Keratinocyte (primary cell): ENCODE measurements at regions not wholly inside any gene's neighbourhood (a gene's known extent, or its start where the extent isn't known, plus 50 kb on each side); places are given as distances from the start of the nearest gene placed in this dataset.

Experiments used
- DNase-seq: peaks from one replicate; pipeline ENCODE4 v3.0.0-alpha.2; 2011; ENCODE audit warnings: low read depth, missing footprints, low spot score
- FAIRE-seq: peaks from 2 replicates; lab custom pipeline; 2011; peaks lifted over from hg19 to GRCh38; lab: Jason Lieb, UNC
- H2AFZ ChIP-seq: 2 replicates; pipeline ENCODE4 v1.6.0; 2012; ENCODE audit warnings: low read length, control low read depth, inconsistent platforms; ENCODE audit not compliant: control insufficient read depth
- H3K27ac ChIP-seq: 2 replicates; pipeline ENCODE4 v1.5.1; 2011; ENCODE audit warnings: low read length; ENCODE audit not compliant: control insufficient read depth, insufficient read depth
- H3K27me3 ChIP-seq: 3 replicates; pipeline ENCODE4 v1.6.0; 2011; ENCODE audit warnings: low read length; ENCODE audit not compliant: control insufficient read depth, insufficient read depth; ENCODE audit errors: extremely low read depth
- H3K36me3 ChIP-seq, 2 experiments: 2 replicates in 1 of 2; 3 replicates in 1 of 2; pipeline ENCODE4 v1.5.1; 2011; ENCODE audit warnings: low read length in 2 of 2, mild to moderate bottlenecking in 1 of 2; ENCODE audit not compliant: control insufficient read depth in 2 of 2, insufficient read depth in 2 of 2; ENCODE audit errors: extremely low read depth in 1 of 2
- H3K4me1 ChIP-seq: 3 replicates; pipeline ENCODE4 v1.5.1; 2011; ENCODE audit warnings: low read length; ENCODE audit not compliant: control insufficient read depth, insufficient read depth; ENCODE audit errors: extremely low read depth
- H3K4me2 ChIP-seq: 3 replicates; pipeline ENCODE4 v1.6.0; 2011; ENCODE audit warnings: low read depth, low read length; ENCODE audit not compliant: control insufficient read depth, insufficient read depth; ENCODE audit errors: extremely low read depth
- H3K4me3 ChIP-seq, 3 experiments: fragments of 200-600 bp in 1 of 3; sonication (generic) in 1 of 3; 2 replicates in 2 of 3; 3 replicates in 1 of 3; pipeline ENCODE4 v1.5.1; 2011 to 2016; ENCODE audit warnings: low read length in 3 of 3, mild to moderate bottlenecking in 3 of 3, control low read depth in 2 of 3, inconsistent platforms in 1 of 3, low read depth in 1 of 3, mixed read lengths in 1 of 3, mixed run types in 1 of 3, moderate library complexity in 1 of 3; ENCODE audit not compliant: control insufficient read depth in 2 of 3, insufficient read depth in 2 of 3; ENCODE audit errors: extremely low read depth in 1 of 3
- H3K79me2 ChIP-seq: 2 replicates; pipeline ENCODE4 v1.6.0; 2012; ENCODE audit warnings: low read length; ENCODE audit not compliant: control insufficient read depth, insufficient read depth
- H3K9ac ChIP-seq: 3 replicates; pipeline ENCODE4 v1.6.0; 2011; ENCODE audit warnings: low read length; ENCODE audit not compliant: control insufficient read depth, insufficient read depth; ENCODE audit errors: extremely low read depth
- H3K9me1 ChIP-seq: 3 replicates; pipeline ENCODE4 v1.6.0; 2011; ENCODE audit warnings: low read length; ENCODE audit not compliant: control insufficient read depth, insufficient read depth; ENCODE audit errors: extremely low read depth
- H3K9me3 ChIP-seq: 2 replicates; pipeline ENCODE4 v1.5.1; 2012; ENCODE audit warnings: low read depth, low read length; ENCODE audit not compliant: control insufficient read depth
- H4K20me1 ChIP-seq: 3 replicates; pipeline ENCODE4 v1.6.0; 2011; ENCODE audit warnings: low read length; ENCODE audit not compliant: control insufficient read depth, insufficient read depth; ENCODE audit errors: extremely low read depth
- EZH2 ChIP-seq: IDR thresholded peaks from one replicate; pipeline ENCODE4 v1.6.1; 2012; ENCODE audit warnings: inconsistent platforms, mild to moderate bottlenecking, low read length, moderate library complexity
- dilution Hi-C: fragments of 300-500 bp; cut with MboI; formaldehyde crosslinking; loops from one replicate; pipeline ENCODE4 v1.7.0; 2020; ENCODE audit warnings: low sequenced_read_pairs; ENCODE audit not compliant: extremely low pct_ligation_motif_present
- TF ChIP-seq, protein P1 (sequence below), 3 experiments: IDR thresholded peaks in 1 of 3; conservative IDR thresholded peaks in 1 of 3; optimal IDR thresholded peaks in 1 of 3; 2 replicates in 2 of 3; 3 replicates in 1 of 3; pipeline versions ENCODE3 to v1.5.1; 2011; ENCODE audit warnings: low read length in 3 of 3, mild to moderate bottlenecking in 3 of 3, moderate library complexity in 2 of 3, control low read depth in 1 of 3, inconsistent platforms in 1 of 3; ENCODE audit not compliant: insufficient read depth in 2 of 3; ENCODE audit errors: extremely low read depth in 1 of 3

GRCh38 chr6:96410467-96410866 lies 111.1 kb upstream of the UFL1 start:
- no peak overlapping the region for H3K4me2 ChIP-seq
- no peaks in the 10 kb centered on the region for H3K79me2 ChIP-seq
- no peak overlapping the region for H3K9ac ChIP-seq
- no peak for TF ChIP-seq EZH2
- TF ChIP-seq, protein P1, sequence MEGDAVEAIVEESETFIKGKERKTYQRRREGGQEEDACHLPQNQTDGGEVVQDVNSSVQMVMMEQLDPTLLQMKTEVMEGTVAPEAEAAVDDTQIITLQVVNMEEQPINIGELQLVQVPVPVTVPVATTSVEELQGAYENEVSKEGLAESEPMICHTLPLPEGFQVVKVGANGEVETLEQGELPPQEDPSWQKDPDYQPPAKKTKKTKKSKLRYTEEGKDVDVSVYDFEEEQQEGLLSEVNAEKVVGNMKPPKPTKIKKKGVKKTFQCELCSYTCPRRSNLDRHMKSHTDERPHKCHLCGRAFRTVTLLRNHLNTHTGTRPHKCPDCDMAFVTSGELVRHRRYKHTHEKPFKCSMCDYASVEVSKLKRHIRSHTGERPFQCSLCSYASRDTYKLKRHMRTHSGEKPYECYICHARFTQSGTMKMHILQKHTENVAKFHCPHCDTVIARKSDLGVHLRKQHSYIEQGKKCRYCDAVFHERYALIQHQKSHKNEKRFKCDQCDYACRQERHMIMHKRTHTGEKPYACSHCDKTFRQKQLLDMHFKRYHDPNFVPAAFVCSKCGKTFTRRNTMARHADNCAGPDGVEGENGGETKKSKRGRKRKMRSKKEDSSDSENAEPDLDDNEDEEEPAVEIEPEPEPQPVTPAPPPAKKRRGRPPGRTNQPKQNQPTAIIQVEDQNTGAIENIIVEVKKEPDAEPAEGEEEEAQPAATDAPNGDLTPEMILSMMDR (optimal IDR thresholded peaks at IDR 0.05 in 1 of 3, IDR thresholded peaks at IDR 0.05 in 1 of 3, conservative IDR thresholded peaks at IDR 0.05 in 1 of 3; ENCODE audit: extremely low read depth in 1 of 3, insufficient read depth in 2 of 3, low read length in 3 of 3) = no peak
- H3K36me3 ChIP-seq = no peaks in the 10 kb centered on the region
- DNase-seq (no peak), FAIRE-seq (no peak)
- no peaks in the 10 kb centered on the region for H3K27me3 ChIP-seq
- no peaks in the 10 kb centered on the region for H3K9me1 ChIP-seq
- no peak overlapping the region for H3K27ac ChIP-seq
- dilution Hi-C loops = no loop called here
- H3K4me3 ChIP-seq = no peak overlapping the region
- no peaks in the 10 kb centered on the region for H3K9me3 ChIP-seq
- H3K4me1 ChIP-seq = no peaks in the 10 kb centered on the region
- no peaks in the 10 kb centered on the region for H4K20me1 ChIP-seq
- no peak overlapping the region for H2AFZ ChIP-seq

- Histone ChIP-seq H3K79me2 (no peaks in the 10 kb centered on the region), H3K4me1 (no peaks in the 10 kb centered on the region), H3K9me3 (no peaks in the 10 kb centered on the region), H3K4me3 (no peak overlapping the region), H3K4me2 (no peak overlapping the region), H2AFZ (no peak overlapping the region), H3K27me3 (no peaks in the 10 kb centered on the region), H3K27ac (no peak overlapping the region), H3K9ac (no peak overlapping the region), H4K20me1 (no peaks in the 10 kb centered on the region), H3K9me1 (no peaks in the 10 kb centered on the region), H3K36me3 (no peaks in the 10 kb centered on the region)
- no peak for FAIRE-seq
- dilution Hi-C loops = no loop called here
- DNase-seq = no peak
- TF ChIP-seq EZH2 = no peak
- TF ChIP-seq, protein P1 (optimal IDR thresholded peaks at IDR 0.05 in 1 of 3, IDR thresholded peaks at IDR 0.05 in 1 of 3, conservative IDR thresholded peaks at IDR 0.05 in 1 of 3; ENCODE audit: extremely low read depth in 1 of 3, insufficient read depth in 2 of 3, low read length in 3 of 3) = no peak
Measured at GRCh38 chr6:96420294-96420693, 101.3 kb upstream of the UFL1 start.
